SK-N-SH (cell line): ENCODE measurements at regions not wholly inside any gene's neighbourhood (a gene's known extent, or its start where the extent isn't known, plus 50 kb on each side); places are given as distances from the start of the nearest gene placed in this dataset.
A peak's percentile ranks its signal among the peaks of the same experiment; 100 is the strongest.

Experiments used
- CTCF ChIA-PET: fragments of 300-600, 350-600 bp; formaldehyde crosslinking; extraction: SDS; loops from one replicate; lab custom pipeline; 2021; lab: Yijun Ruan, JAX
- POLR2A ChIA-PET: fragments of 350-600 bp; sonication (Branson Sonifier 250); formaldehyde crosslinking; extraction: SDS; loops from one replicate; lab custom pipeline; 2020; ENCODE audit warnings: antibody characterized with exemption, inconsistent platforms; lab: Yijun Ruan, JAX
- DNase-seq: peaks from one replicate; pipeline ENCODE4 v3.0.0; 2012
- H2AFZ ChIP-seq: fragments of 200-600 bp; sonication (generic); 2 replicates; pipeline ENCODE4 v1.8.1; 2016; ENCODE audit warnings: antibody characterized with exemption, mild to moderate bottlenecking, low read depth
- H3F3A ChIP-seq: fragments of 200-600 bp; sonication (generic); replicated peaks from 2 replicates; pipeline ENCODE3; 2016; ENCODE audit warnings: antibody characterized with exemption, mild to moderate bottlenecking; ENCODE audit not compliant: insufficient read depth
- H3K27ac ChIP-seq, 2 experiments: fragments of 200-500 bp in 1 of 2; fragments of 200-600 bp in 1 of 2; sonication (Bioruptor generic) in 1 of 2; sonication (generic), shearing (Covaris generic) in 1 of 2; 2 replicates each; pipeline versions ENCODE4 v1.5.1 to v1.6.1; 2014 to 2016; ENCODE audit warnings: low read depth in 2 of 2, inconsistent platforms in 1 of 2, low read length in 1 of 2, mild to moderate bottlenecking in 1 of 2, mixed read lengths in 1 of 2
- H3K27me3 ChIP-seq: fragments of 200-600 bp; sonication (generic), shearing (Covaris generic); 2 replicates; pipeline ENCODE4 v1.6.1; 2016; ENCODE audit warnings: mixed run types; ENCODE audit not compliant: insufficient read depth
- H3K36me3 ChIP-seq, 2 experiments: fragments of 200-500 bp in 1 of 2; fragments of 200-600 bp in 1 of 2; sonication (Bioruptor generic) in 1 of 2; sonication (generic) in 1 of 2; replicated peaks in 1 of 2; 2 replicates each; pipeline versions ENCODE3 to v1.5.1; 2014 to 2016; ENCODE audit warnings: low read length in 1 of 2, mild to moderate bottlenecking in 1 of 2; ENCODE audit not compliant: insufficient read depth in 2 of 2, control insufficient read depth in 1 of 2
- H3K4me1 ChIP-seq, 2 experiments: fragments of 200-500 bp in 1 of 2; fragments of 200-600 bp in 1 of 2; sonication (Bioruptor generic) in 1 of 2; sonication (generic), shearing (Covaris generic) in 1 of 2; 2 replicates each; pipeline versions ENCODE4 v1.5.1 to v1.6.1; 2014 to 2016; ENCODE audit warnings: low read depth in 1 of 2, low read length in 1 of 2, mixed run types in 1 of 2; ENCODE audit not compliant: insufficient read depth in 2 of 2, control insufficient read depth in 1 of 2
- H3K4me2 ChIP-seq: fragments of 200-600 bp; sonication (generic), shearing (Covaris generic); 2 replicates; pipeline ENCODE4 v1.6.1; 2017; ENCODE audit warnings: mixed run types
- H3K4me3 ChIP-seq, 2 experiments: fragments of 200-500 bp in 1 of 2; fragments of 200-600 bp in 1 of 2; sonication (Bioruptor generic) in 1 of 2; sonication (generic), shearing (Covaris generic) in 1 of 2; 2 replicates each; pipeline versions ENCODE4 v1.5.1 to v1.8.1; 2014 to 2016; ENCODE audit warnings: low read depth in 2 of 2, inconsistent platforms in 1 of 2, low read length in 1 of 2, mild to moderate bottlenecking in 1 of 2, mixed read lengths in 1 of 2, moderate library complexity in 1 of 2
- H3K79me2 ChIP-seq: fragments of 200-600 bp; sonication (generic); 2 replicates; pipeline ENCODE4 v1.8.1; 2017; ENCODE audit warnings: mild to moderate bottlenecking; ENCODE audit not compliant: insufficient read depth
- H3K9ac ChIP-seq: fragments of 200-600 bp; sonication (generic); 2 replicates; pipeline ENCODE4 v1.6.1; 2017; ENCODE audit warnings: mixed run types
- H3K9me2 ChIP-seq: fragments of 200-600 bp; sonication (generic); 2 replicates; pipeline ENCODE4 v1.6.1; 2017; ENCODE audit warnings: mixed run types
- H3K9me3 ChIP-seq: fragments of 200-600 bp; sonication (generic); 2 replicates; pipeline ENCODE4 v1.6.1; 2017; ENCODE audit warnings: mixed run types, mild to moderate bottlenecking, moderate library complexity
- H4K20me1 ChIP-seq: fragments of 200-600 bp; sonication (generic); 2 replicates; pipeline ENCODE4 v1.6.1; 2017; ENCODE audit warnings: mild to moderate bottlenecking, mixed run types; ENCODE audit not compliant: insufficient read depth
- FOSL2 ChIP-seq: IDR thresholded peaks from 2 replicates; pipeline ENCODE4 v1.4.0; 2012; ENCODE audit warnings: low read depth, mild to moderate bottlenecking, moderate library complexity, borderline replicate concordance
- FOXM1 ChIP-seq: IDR thresholded peaks from 2 replicates; pipeline ENCODE4 v1.4.0; 2012; ENCODE audit warnings: low read depth, mild to moderate bottlenecking
- MEF2A ChIP-seq: IDR thresholded peaks from 2 replicates; pipeline ENCODE4 v1.4.0; 2012; ENCODE audit warnings: low read depth, borderline replicate concordance
- RAD21 ChIP-seq: IDR thresholded peaks from 2 replicates; pipeline ENCODE4 v1.6.1; 2012; ENCODE audit warnings: mild to moderate bottlenecking, low read length
- RXRA ChIP-seq: IDR thresholded peaks from 2 replicates; pipeline ENCODE4 v1.4.0; 2012; ENCODE audit warnings: low read depth, mild to moderate bottlenecking, borderline replicate concordance
- TAF1 ChIP-seq: IDR thresholded peaks from 2 replicates; pipeline ENCODE4 v1.6.1; 2012; ENCODE audit warnings: low read depth, mild to moderate bottlenecking, low read length, moderate library complexity, borderline replicate concordance
- TCF12 ChIP-seq: IDR thresholded peaks from 2 replicates; pipeline ENCODE4 v1.4.0; 2012
- WGBS: methylation state at CpG from one replicate; pipeline ENCODE4 v1.1.6; 2017; ENCODE audit warnings: low lambda C conversion rate; 5-methylcytosine and 5-hydroxymethylcytosine counted together
- TF ChIP-seq, protein P1 (sequence below): fragments of 150-350 bp; IDR thresholded peaks from 2 replicates; pipeline ENCODE4 v1.6.1; 2016; ENCODE audit warnings: mild to moderate bottlenecking, low read depth, low read length
- TF ChIP-seq, protein P2 (sequence below): IDR thresholded peaks from 2 replicates; pipeline ENCODE4 v1.4.0; 2012; ENCODE audit warnings: low read depth, borderline replicate concordance

DNA sequence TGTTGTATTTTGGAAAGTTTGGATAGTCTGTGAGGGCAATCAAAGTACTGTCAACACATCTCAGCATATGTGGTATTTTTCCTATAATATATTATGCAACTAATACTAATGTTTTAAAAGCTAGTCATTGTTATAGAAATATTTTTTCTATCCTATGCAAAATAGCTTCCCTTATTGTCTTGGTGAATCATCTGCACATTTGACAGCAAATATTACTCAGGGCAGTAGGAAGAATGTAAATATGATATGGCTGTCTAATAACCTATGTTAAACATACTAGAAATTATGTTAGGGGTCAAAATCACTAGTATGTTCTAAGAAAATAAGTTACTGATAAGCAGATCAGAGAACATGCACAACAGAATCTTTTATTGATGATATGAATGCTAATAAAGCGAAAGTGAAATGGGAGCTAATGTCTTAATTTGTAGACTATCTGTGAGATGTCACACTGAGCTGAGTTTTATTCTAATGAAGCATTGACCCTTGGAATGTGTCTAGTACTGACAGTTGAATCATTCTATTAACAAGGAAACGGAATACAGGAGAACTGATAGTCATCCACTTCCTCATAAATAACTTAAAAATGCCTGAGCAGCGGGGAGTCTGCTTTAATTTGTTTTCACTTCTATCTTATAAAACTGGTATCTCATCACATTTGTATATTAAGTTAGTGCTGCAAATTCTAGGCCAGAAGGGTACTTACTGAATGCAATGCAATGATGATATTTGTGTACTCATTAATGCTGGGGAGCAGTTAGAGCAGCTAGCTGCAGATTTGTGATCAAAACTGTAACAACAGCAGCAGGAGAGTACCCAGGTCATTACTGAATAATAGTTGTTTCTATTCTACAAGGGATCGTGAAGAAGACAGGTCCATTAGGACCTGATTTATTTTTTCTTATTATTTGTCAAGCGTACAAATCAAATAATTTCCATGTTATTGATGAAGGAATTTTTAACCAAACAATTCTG is 440.3 kb upstream of the AADAT start:
- no peaks in the 10 kb centered on the region for H4K20me1 ChIP-seq
- no peaks in the 10 kb centered on the region for H3K9me2 ChIP-seq
- no peak for DNase-seq
- WGBS: 5% methylated on average over 5 of the region's 5 CpGs
- no peak overlapping the region for H2AFZ ChIP-seq
- no peak overlapping the region for H3K4me3 ChIP-seq
- H3K4me1 ChIP-seq: no peaks in the 10 kb centered on the region; a peak in 1 of 4 replicates
- ChIA-PET CTCF (interaction anchor here (0.8 kb wide), 1 partner anchor 10 kb away, joined by 3 read pairs; no protein-coding TSS in a partner anchor), POLR2A (no interaction called here)
- H3K9me3 ChIP-seq: no peaks in the 10 kb centered on the region
- H3K9ac ChIP-seq: no peak overlapping the region
- H3K27ac ChIP-seq: no peak overlapping the region
- no peaks in the 10 kb centered on the region for H3F3A ChIP-seq
- H3K4me2 ChIP-seq: peak overlapping the region; percentile 51
- H3K79me2 ChIP-seq: no peaks in the 10 kb centered on the region
- TF ChIP-seq MEF2A: no peak
- TF ChIP-seq, protein P1, sequence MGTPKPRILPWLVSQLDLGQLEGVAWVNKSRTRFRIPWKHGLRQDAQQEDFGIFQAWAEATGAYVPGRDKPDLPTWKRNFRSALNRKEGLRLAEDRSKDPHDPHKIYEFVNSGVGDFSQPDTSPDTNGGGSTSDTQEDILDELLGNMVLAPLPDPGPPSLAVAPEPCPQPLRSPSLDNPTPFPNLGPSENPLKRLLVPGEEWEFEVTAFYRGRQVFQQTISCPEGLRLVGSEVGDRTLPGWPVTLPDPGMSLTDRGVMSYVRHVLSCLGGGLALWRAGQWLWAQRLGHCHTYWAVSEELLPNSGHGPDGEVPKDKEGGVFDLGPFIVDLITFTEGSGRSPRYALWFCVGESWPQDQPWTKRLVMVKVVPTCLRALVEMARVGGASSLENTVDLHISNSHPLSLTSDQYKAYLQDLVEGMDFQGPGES: no peak
- TF ChIP-seq TCF12: no peak
- TF ChIP-seq, protein P2, sequence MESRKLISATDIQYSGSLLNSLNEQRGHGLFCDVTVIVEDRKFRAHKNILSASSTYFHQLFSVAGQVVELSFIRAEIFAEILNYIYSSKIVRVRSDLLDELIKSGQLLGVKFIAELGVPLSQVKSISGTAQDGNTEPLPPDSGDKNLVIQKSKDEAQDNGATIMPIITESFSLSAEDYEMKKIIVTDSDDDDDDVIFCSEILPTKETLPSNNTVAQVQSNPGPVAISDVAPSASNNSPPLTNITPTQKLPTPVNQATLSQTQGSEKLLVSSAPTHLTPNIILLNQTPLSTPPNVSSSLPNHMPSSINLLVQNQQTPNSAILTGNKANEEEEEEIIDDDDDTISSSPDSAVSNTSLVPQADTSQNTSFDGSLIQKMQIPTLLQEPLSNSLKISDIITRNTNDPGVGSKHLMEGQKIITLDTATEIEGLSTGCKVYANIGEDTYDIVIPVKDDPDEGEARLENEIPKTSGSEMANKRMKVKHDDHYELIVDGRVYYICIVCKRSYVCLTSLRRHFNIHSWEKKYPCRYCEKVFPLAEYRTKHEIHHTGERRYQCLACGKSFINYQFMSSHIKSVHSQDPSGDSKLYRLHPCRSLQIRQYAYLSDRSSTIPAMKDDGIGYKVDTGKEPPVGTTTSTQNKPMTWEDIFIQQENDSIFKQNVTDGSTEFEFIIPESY: no peak
- TF ChIP-seq RXRA: no peak
- no peak for TF ChIP-seq TAF1
- TF ChIP-seq RAD21: no peak
- H3K27me3 ChIP-seq: no peaks in the 10 kb centered on the region
- H3K36me3 ChIP-seq: no peaks in the 10 kb centered on the region

DNA sequence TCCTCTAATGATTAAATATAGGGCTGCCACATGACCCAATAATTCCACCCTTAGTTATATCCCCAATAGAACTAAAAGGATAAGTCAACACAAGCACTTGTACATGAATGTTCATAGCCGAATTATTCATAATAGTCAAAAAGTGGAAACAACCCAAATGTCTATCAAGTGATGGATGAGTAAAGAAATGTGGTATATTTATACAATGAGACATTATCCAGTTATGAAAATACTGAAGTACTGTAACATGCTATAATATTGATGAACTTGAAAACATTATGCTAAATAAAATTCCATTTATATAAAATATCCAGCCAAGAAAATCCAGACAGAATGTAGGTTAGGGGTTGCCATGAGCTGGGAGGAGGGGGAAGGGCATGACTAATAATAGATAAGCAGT is 436.7 kb upstream of the AADAT start:
- Histone ChIP-seq H3K9ac (no peak overlapping the region), H3F3A (no peaks in the 10 kb centered on the region), H3K4me2 (no peak overlapping the region), H3K36me3 (no peaks in the 10 kb centered on the region), H3K9me2 (no peaks in the 10 kb centered on the region), H3K79me2 (no peaks in the 10 kb centered on the region), H2AFZ (no peak overlapping the region), H3K27me3 (no peaks in the 10 kb centered on the region), H3K4me3 (no peak overlapping the region), H3K9me3 (no peaks in the 10 kb centered on the region), H3K4me1 (no peaks in the 10 kb centered on the region; a peak in 2 of 4 replicates), H3K27ac (no peak overlapping the region), H4K20me1 (no peaks in the 10 kb centered on the region)
- no peak for TF ChIP-seq TCF12
- no peak for TF ChIP-seq FOSL2
- TF ChIP-seq FOXM1: no peak
- TF ChIP-seq, protein P2: no peak
- TF ChIP-seq, protein P1: no peak
- DNase-seq: no peak
- CTCF ChIA-PET: interaction anchor here (0.6 kb wide), 1 partner anchor 218 kb away, joined by 3 read pairs; no protein-coding TSS in a partner anchor
- 10% methylated on average over 1 of the region's 1 CpG for WGBS
- POLR2A ChIA-PET: no interaction called here
